NCI-H1048 (cell line): ENCODE measurements at regions not wholly inside any gene's neighbourhood (a gene's known extent, or its start where the extent isn't known, plus 50 kb on each side); places are given as distances from the start of the nearest gene placed in this dataset.
A peak's percentile ranks its signal among the peaks of the same experiment; 100 is the strongest.

Experiments used
- DNase-seq: peaks from one replicate; lab custom pipeline; 2025; lab: John Stamatoyannopoulos, UW

- no peak for DNase-seq
Observed at GRCh38 chr5:128895122-128895521, 70.2 kb upstream of the SLC27A6 start.

- no peak for DNase-seq
Observed at GRCh38 chr5:128896675-128897074, 68.6 kb upstream of the SLC27A6 start.

- DNase-seq = no peak
Observed at GRCh38 chr5:128903550-128903949, 61.7 kb upstream of the SLC27A6 start.

GRCh38 chr5:128904805-128905567 is 60.3 kb upstream of the SLC27A6 start:
- no peak for DNase-seq

- peak; percentile 28 for DNase-seq
Observed at GRCh38 chr5:128905568-128906110, 59.6 kb upstream of the SLC27A6 start.

- no peak for DNase-seq
Observed at GRCh38 chr5:128913551-128913950, 51.7 kb upstream of the SLC27A6 start.
